ENCODE measurements at regions not wholly inside any gene's neighbourhood (a gene's known extent, or its start where the extent isn't known, plus 50 kb on each side); places are given as distances from the start of the nearest gene placed in this dataset.
"Not testable (repeated sequence)": the region's sequence is repeated elsewhere in the genome, so short reads cannot be mapped to it uniquely, and the experiment has no call there.

GRCh38 chr1:85520826-85521820 lies 56.2 kb upstream of the DDAH1 start:
- in situ Hi-C loops (cut with HindIII; ENCODE audit: extremely low pct_ligation_motif_present, low pct_unique_long_range_greater_than_20kb); H3K27ac ChIP-seq (ENCODE audit: extremely low read length, insufficient read depth, low read length); DNase-seq (ENCODE audit: low spot score); H2AFZ ChIP-seq (ENCODE audit: low read length); H3K27me3 ChIP-seq (ENCODE audit: control insufficient read depth in 1 of 2, insufficient read depth in 2 of 2, low read length in 2 of 2); FAIRE-seq; intact Hi-C loops (cut with micrococcal nuclease; ENCODE audit: unreplicated experiment); H3K4me2 ChIP-seq (ENCODE audit: low read depth, low read length); H4K20me1 ChIP-seq (ENCODE audit: insufficient read depth, low read length); H3K36me3 ChIP-seq (replicated peaks in 1 of 2; ENCODE audit: control insufficient read depth in 1 of 2, insufficient read depth in 2 of 2, low read length in 2 of 2); CTCF ChIA-PET (ENCODE audit: low intra/inter-chr PET ratio, low total read pairs); H3K4me3 ChIP-seq (replicated peaks in 1 of 3; ENCODE audit: insufficient read depth in 1 of 3, low read depth in 2 of 3, low read length in 3 of 3); H3K9ac ChIP-seq (ENCODE audit: insufficient read depth, low read depth, low read length); POLR2A ChIA-PET; BruUV-seq (replicated peaks); H3K4me1 ChIP-seq (ENCODE audit: insufficient read depth, low read length); ATAC-seq; H3K9me3 ChIP-seq (ENCODE audit: low read length); H3K79me2 ChIP-seq (ENCODE audit: insufficient read depth, low read length): not testable (repeated sequence)
- 41% methylated on average over 9 of the region's 15 CpGs for WGBS (ENCODE audit: low lambda C conversion rate)

GRCh38 chr1:85522458-85522857 lies 57.5 kb upstream of the DDAH1 start:
- H3K4me1 ChIP-seq (ENCODE audit: insufficient read depth, low read length); DNase-seq (ENCODE audit: low spot score); intact Hi-C loops (cut with micrococcal nuclease; ENCODE audit: unreplicated experiment); H3K9me3 ChIP-seq (ENCODE audit: low read length); ATAC-seq; in situ Hi-C loops (cut with HindIII; ENCODE audit: extremely low pct_ligation_motif_present, low pct_unique_long_range_greater_than_20kb); H3K4me2 ChIP-seq (ENCODE audit: low read depth, low read length); H3K4me3 ChIP-seq (replicated peaks in 1 of 3; ENCODE audit: insufficient read depth in 1 of 3, low read depth in 2 of 3, low read length in 3 of 3); H4K20me1 ChIP-seq (ENCODE audit: insufficient read depth, low read length); POLR2A ChIA-PET; H3K27me3 ChIP-seq (ENCODE audit: control insufficient read depth in 1 of 2, insufficient read depth in 2 of 2, low read length in 2 of 2); H2AFZ ChIP-seq (ENCODE audit: low read length); H3K27ac ChIP-seq (ENCODE audit: extremely low read length, insufficient read depth, low read length); H3K79me2 ChIP-seq (ENCODE audit: insufficient read depth, low read length); CTCF ChIA-PET (ENCODE audit: low intra/inter-chr PET ratio, low total read pairs); H3K36me3 ChIP-seq (replicated peaks in 1 of 2; ENCODE audit: control insufficient read depth in 1 of 2, insufficient read depth in 2 of 2, low read length in 2 of 2); H3K9ac ChIP-seq (ENCODE audit: insufficient read depth, low read depth, low read length); FAIRE-seq; BruUV-seq (replicated peaks): not testable (repeated sequence)

GRCh38 chr1:85523061-85523460 lies 57.5 kb upstream of the CCN1 start:
- ATAC-seq; POLR2A ChIA-PET; FAIRE-seq; H3K36me3 ChIP-seq (replicated peaks in 1 of 2; ENCODE audit: control insufficient read depth in 1 of 2, insufficient read depth in 2 of 2, low read length in 2 of 2); H3K9ac ChIP-seq (ENCODE audit: insufficient read depth, low read depth, low read length); H3K79me2 ChIP-seq (ENCODE audit: insufficient read depth, low read length); BruUV-seq (replicated peaks); in situ Hi-C loops (cut with HindIII; ENCODE audit: extremely low pct_ligation_motif_present, low pct_unique_long_range_greater_than_20kb); H3K4me1 ChIP-seq (ENCODE audit: insufficient read depth, low read length); H2AFZ ChIP-seq (ENCODE audit: low read length); H3K9me3 ChIP-seq (ENCODE audit: low read length); H3K4me2 ChIP-seq (ENCODE audit: low read depth, low read length); H3K4me3 ChIP-seq (replicated peaks in 1 of 3; ENCODE audit: insufficient read depth in 1 of 3, low read depth in 2 of 3, low read length in 3 of 3); intact Hi-C loops (cut with micrococcal nuclease; ENCODE audit: unreplicated experiment); H3K27me3 ChIP-seq (ENCODE audit: control insufficient read depth in 1 of 2, insufficient read depth in 2 of 2, low read length in 2 of 2); H3K27ac ChIP-seq (ENCODE audit: extremely low read length, insufficient read depth, low read length); H4K20me1 ChIP-seq (ENCODE audit: insufficient read depth, low read length); CTCF ChIA-PET (ENCODE audit: low intra/inter-chr PET ratio, low total read pairs); DNase-seq (ENCODE audit: low spot score): not testable (repeated sequence)
- 53% methylated on average over 4 of the region's 4 CpGs for WGBS (ENCODE audit: low lambda C conversion rate)

GRCh38 chr1:85524281-85524886 lies 56.2 kb upstream of the CCN1 start:
- ATAC-seq; intact Hi-C loops (cut with micrococcal nuclease; ENCODE audit: unreplicated experiment); FAIRE-seq: not testable (repeated sequence)

More at GRCh38 chr1:85524281-85524886, 56.2 kb upstream of the CCN1 start:
- in situ Hi-C loops (cut with HindIII; ENCODE audit: extremely low pct_ligation_motif_present, low pct_unique_long_range_greater_than_20kb); POLR2A ChIA-PET; H3K36me3 ChIP-seq (replicated peaks in 1 of 2; ENCODE audit: control insufficient read depth in 1 of 2, insufficient read depth in 2 of 2, low read length in 2 of 2); H4K20me1 ChIP-seq (ENCODE audit: insufficient read depth, low read length); H3K27me3 ChIP-seq (ENCODE audit: control insufficient read depth in 1 of 2, insufficient read depth in 2 of 2, low read length in 2 of 2); H3K9ac ChIP-seq (ENCODE audit: insufficient read depth, low read depth, low read length); DNase-seq (ENCODE audit: low spot score); H3K79me2 ChIP-seq (ENCODE audit: insufficient read depth, low read length); H2AFZ ChIP-seq (ENCODE audit: low read length); H3K27ac ChIP-seq (ENCODE audit: extremely low read length, insufficient read depth, low read length); H3K9me3 ChIP-seq (ENCODE audit: low read length); H3K4me2 ChIP-seq (ENCODE audit: low read depth, low read length); BruUV-seq (replicated peaks); H3K4me1 ChIP-seq (ENCODE audit: insufficient read depth, low read length); H3K4me3 ChIP-seq (replicated peaks in 1 of 3; ENCODE audit: insufficient read depth in 1 of 3, low read depth in 2 of 3, low read length in 3 of 3); CTCF ChIA-PET (ENCODE audit: low intra/inter-chr PET ratio, low total read pairs): not testable (repeated sequence)
- WGBS (ENCODE audit: low lambda C conversion rate): 45% methylated on average over 3 of the region's 3 CpGs
